Vagina (tissue), 2 donors: ENCODE measurements at regions not wholly inside any gene's neighbourhood (a gene's known extent, or its start where the extent isn't known, plus 50 kb on each side); places are given as distances from the start of the nearest gene placed in this dataset.

Source experiments
- CTCF ChIP-seq, 3 experiments: fragments of 450-650 bp in 2 of 3; fragments of 200-600 bp in 1 of 3; sonication (generic) in 1 of 3; IDR thresholded peaks; one replicate each; pipeline ENCODE4 v1.5.1; 2017 to 2019; ENCODE audit warnings: antibody characterized with exemption in 3 of 3, mild to moderate bottlenecking in 2 of 3, moderate library complexity in 2 of 3
- POLR2A ChIP-seq, 2 donors: fragments of 450-650 bp; IDR thresholded peaks; one replicate each; pipeline ENCODE4 v1.6.1; 2017; ENCODE audit warnings: antibody characterized with exemption in 2 of 2, mild to moderate bottlenecking in 2 of 2, moderate library complexity in 2 of 2

DNA sequence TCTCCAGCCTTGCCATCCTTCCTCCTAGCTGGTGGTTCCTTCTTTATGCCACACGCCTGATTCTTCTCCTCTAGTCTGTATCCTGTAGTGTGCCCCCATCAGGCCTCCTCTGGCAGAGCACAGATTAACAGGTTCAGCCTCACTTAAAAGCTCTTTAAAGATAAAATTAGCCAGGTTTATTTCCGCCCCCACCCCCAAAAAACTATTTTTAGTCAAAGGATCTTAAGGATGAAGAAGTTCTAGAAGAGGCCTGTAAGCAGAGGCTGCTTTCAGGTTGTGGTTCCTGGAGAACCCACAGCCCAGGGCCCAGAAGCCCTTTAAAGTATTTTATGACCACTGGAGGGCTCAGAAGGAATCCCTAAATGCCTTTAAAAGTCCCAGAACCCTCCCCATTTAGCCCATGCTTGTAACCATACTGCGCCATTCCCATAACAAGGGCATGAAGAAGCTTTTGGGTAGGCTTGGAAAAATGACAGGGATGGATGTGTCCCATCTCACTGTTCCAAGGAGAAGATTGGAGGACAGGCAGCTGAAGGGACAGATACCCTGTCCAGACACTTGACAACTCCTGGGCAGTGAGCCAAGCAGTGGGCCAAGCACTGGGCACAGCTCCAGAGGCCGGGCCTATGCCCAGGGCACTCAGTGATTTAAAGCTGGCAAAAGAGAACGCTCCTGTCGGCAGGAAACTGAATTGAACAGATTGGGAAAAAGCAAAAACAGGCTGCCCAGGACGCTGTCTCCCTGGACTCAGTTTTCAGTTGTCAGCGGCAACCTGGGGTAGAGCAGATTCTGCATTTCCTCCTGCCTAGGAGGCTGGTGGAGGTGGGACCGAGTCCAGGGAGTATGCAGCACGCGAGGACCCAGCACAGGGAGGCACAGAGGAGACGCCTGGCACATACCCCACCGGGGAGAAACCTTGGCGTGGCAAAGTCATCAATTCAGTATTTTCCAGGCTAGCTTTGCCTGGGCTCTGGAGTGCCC lies 106.3 kb upstream of the SSBP2 start:
- no peak for TF ChIP-seq CTCF (IDR thresholded peaks at IDR 0.05)
- TF ChIP-seq POLR2A (IDR thresholded peaks at IDR 0.05), result no peak
